CD4-positive, alpha-beta T cell treated with Interleukin-6 for 4 hours (primary cell): ENCODE measurements at regions not wholly inside any gene's neighbourhood (a gene's known extent, or its start where the extent isn't known, plus 50 kb on each side); places are given as distances from the start of the nearest gene placed in this dataset.

Source experiments
- DNase-seq: peaks from one replicate; pipeline ENCODE4 v3.0.0-alpha.2; 2020; ENCODE audit warnings: mixed read lengths

GRCh38 chrX:155682834-155683233, 70.1 kb upstream of the TMLHE start:
- no peak for DNase-seq

GRCh38 chrX:155679715-155680114, 67.0 kb upstream of the TMLHE start:
- DNase-seq, result no peak

GRCh38 chrX:155673338-155673737, 60.6 kb upstream of the TMLHE start:
- DNase-seq, result no peak

GRCh38 chrX:155666741-155667140, 54.0 kb upstream of the TMLHE start:
- no peak for DNase-seq
